ENCODE measurements at regions not wholly inside any gene's neighbourhood (a gene's known extent, or its start where the extent isn't known, plus 50 kb on each side); places are given as distances from the start of the nearest gene placed in this dataset.
"Not testable (repeated sequence)": the region's sequence is repeated elsewhere in the genome, so short reads cannot be mapped to it uniquely, and the experiment has no call there.

DNA sequence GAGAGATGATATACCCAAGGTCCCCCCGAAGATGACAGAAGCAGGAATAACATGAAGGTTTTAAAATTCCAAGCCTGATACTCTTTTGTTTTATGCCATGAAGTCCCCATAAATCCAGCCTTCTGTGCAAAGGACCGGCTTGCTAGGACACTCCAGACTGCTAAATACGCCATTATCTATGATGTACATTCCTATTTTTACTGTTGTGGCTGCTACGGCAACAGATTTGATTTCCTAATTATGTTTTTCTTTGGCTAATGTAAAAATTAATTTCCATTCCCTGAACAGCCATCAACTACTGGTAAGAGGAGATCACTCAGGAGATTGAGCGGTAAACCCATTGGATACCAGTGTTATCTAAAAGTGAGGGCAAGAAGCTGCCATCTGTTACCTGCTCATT is 1090.8 kb downstream of the TYW1 start:
- H3K36me3 Mint-ChIP-seq (ENCODE audit: low read depth), result no peaks in the 10 kb centered on the region
- no peak for DNase-seq (ENCODE audit: low spot score)
- intact Hi-C loops (cut with micrococcal nuclease), result no loop called here
- no peaks in the 10 kb centered on the region for H3K4me1 Mint-ChIP-seq (ENCODE audit: low read depth)
- no peak overlapping the region for H3K27ac Mint-ChIP-seq
- H3K27me3 Mint-ChIP-seq (ENCODE audit: low read depth), result no peaks in the 10 kb centered on the region
- H3K4me3 Mint-ChIP-seq (ENCODE audit: low read depth), result no peak overlapping the region
- H3K9me3 Mint-ChIP-seq, result peaks cover 49% of the 10 kb centered on the region

DNA sequence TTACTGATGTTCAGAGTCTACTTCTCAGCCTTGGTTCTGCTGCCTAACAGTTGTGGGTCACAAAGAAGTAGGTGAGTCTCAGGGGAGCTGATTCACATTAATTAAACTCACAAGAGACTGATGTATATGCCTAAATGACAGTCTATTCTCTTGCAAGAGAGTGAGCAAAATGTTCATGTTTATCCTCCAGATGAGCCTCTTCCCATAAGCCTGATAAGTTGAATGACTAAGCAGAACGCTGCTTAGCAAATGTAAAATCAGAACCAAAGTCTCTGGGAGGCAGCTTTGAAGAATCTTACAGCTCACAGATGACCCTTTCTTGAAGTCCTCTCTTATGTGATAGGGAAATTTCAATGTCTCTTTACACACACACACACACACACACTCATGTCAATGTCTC is 1092.2 kb downstream of the TYW1 start:
- no peak overlapping the region for H3K27ac Mint-ChIP-seq
- no peaks in the 10 kb centered on the region for H3K27me3 Mint-ChIP-seq (ENCODE audit: low read depth)
- peaks cover 60% of the 10 kb centered on the region for H3K9me3 Mint-ChIP-seq
- DNase-seq (ENCODE audit: low spot score), result no peak
- no peaks in the 10 kb centered on the region for H3K36me3 Mint-ChIP-seq (ENCODE audit: low read depth)
- no peak overlapping the region for H3K4me3 Mint-ChIP-seq (ENCODE audit: low read depth)
- intact Hi-C loops (cut with micrococcal nuclease), result no loop called here
- H3K4me1 Mint-ChIP-seq (ENCODE audit: low read depth), result no peaks in the 10 kb centered on the region

DNA sequence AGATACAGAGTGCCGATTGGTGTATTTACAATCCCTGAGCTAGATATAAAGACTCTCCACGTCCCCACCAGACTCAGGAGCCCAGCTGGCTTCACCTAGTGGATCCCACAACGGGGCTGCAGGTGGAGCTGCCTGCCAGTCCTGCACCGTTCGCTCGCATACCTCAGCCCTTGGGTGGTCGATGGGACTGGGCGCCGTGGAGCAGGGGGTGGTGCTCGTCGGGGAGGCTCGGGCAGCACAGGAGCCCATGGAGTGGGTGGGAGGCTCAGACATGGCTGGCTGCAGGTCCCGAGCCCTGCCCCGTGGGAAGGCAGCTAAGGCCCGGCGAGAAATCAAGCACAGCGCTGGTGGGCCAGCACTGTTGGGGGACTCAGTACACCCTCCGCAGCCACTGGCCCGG is 1093.6 kb downstream of the TYW1 start:
- H3K4me3 Mint-ChIP-seq (ENCODE audit: low read depth); H3K36me3 Mint-ChIP-seq (ENCODE audit: low read depth); DNase-seq (ENCODE audit: low spot score); intact Hi-C loops (cut with micrococcal nuclease); H3K27ac Mint-ChIP-seq; H3K27me3 Mint-ChIP-seq (ENCODE audit: low read depth); H3K4me1 Mint-ChIP-seq (ENCODE audit: low read depth): not testable (repeated sequence)
- peaks cover 52% of the 10 kb centered on the region for H3K9me3 Mint-ChIP-seq

DNA sequence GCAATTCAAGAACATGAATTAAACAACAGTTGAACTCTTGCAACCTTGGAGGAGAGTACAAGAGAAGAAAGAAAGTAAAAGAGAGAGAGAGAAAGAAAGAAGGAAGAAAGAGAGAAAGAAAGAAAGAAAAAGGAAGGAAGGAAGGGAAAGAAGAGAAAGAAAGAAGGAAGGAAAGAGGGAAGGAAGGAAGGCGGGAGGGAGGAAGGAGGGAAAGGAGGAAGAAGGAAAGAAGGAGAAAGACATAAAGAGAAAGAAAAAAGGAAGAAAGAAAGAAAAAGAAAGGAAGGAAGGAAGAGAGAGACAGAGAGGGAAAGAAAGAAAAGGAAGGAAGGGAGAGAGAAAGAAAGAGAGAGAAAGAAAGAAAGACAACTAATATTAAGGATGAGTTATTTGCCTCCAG is 1106.7 kb downstream of the TYW1 start:
- H3K4me1 Mint-ChIP-seq (ENCODE audit: low read depth), result no peaks in the 10 kb centered on the region
- no peaks in the 10 kb centered on the region for H3K27me3 Mint-ChIP-seq (ENCODE audit: low read depth)
- intact Hi-C loops (cut with micrococcal nuclease), result no loop called here
- no peak overlapping the region for H3K27ac Mint-ChIP-seq
- no peak for DNase-seq (ENCODE audit: low spot score)
- H3K9me3 Mint-ChIP-seq, result peaks cover 62% of the 10 kb centered on the region
- H3K36me3 Mint-ChIP-seq (ENCODE audit: low read depth), result no peaks in the 10 kb centered on the region
- H3K4me3 Mint-ChIP-seq (ENCODE audit: low read depth), result no peak overlapping the region

DNA sequence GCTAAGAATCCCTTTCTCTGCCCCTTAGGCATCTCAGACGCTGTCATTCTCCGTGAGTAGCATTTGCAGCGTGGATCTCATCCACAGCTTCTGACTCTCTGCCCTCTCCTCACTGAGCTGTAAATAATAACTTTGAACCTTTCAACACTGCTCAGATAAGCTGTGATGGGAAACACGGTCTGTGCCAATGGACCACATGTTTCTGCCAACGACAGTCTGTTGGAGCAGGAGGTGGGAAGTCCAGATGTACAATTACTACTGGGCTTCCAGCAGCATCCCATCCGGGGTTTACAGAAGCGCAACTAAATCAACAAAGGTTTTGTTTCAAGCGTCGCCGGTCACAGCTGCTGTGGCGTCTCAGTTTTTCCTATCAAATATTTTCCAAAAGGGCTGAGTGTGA is 1110.6 kb downstream of the TYW1 start:
- intact Hi-C loops (cut with micrococcal nuclease), result no loop called here
- peaks cover 63% of the 10 kb centered on the region for H3K9me3 Mint-ChIP-seq
- DNase-seq (ENCODE audit: low spot score), result no peak
- no peak overlapping the region for H3K4me3 Mint-ChIP-seq (ENCODE audit: low read depth)
- H3K36me3 Mint-ChIP-seq (ENCODE audit: low read depth), result no peaks in the 10 kb centered on the region
- no peaks in the 10 kb centered on the region for H3K27me3 Mint-ChIP-seq (ENCODE audit: low read depth)
- no peak overlapping the region for H3K27ac Mint-ChIP-seq
- no peaks in the 10 kb centered on the region for H3K4me1 Mint-ChIP-seq (ENCODE audit: low read depth)

DNA sequence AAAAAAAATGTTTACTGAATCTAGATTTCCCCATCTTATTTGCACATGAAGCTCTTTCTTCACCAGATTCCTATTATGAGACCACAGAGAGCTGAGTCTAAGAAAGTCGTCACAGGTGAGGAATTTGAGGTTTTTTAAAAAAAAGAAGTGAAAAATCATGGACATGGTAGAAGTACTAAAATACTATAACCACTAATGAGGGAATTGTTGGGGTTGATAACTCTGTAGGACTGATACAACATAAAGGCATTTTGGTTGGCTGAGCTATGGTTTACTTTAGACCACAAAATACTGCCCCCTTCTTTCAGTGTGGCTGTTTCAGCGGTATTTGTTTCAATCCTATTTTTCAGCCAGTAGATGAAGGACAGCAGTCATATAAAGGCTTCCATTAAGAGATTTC is 1111.3 kb downstream of the TYW1 start:
- H3K9me3 Mint-ChIP-seq, result peaks cover 68% of the 10 kb centered on the region
- H3K36me3 Mint-ChIP-seq (ENCODE audit: low read depth), result no peaks in the 10 kb centered on the region
- H3K27ac Mint-ChIP-seq, result no peak overlapping the region
- DNase-seq (ENCODE audit: low spot score), result no peak
- no peaks in the 10 kb centered on the region for H3K27me3 Mint-ChIP-seq (ENCODE audit: low read depth)
- intact Hi-C loops (cut with micrococcal nuclease), result no loop called here
- H3K4me3 Mint-ChIP-seq (ENCODE audit: low read depth), result no peak overlapping the region
- no peaks in the 10 kb centered on the region for H3K4me1 Mint-ChIP-seq (ENCODE audit: low read depth)

DNA sequence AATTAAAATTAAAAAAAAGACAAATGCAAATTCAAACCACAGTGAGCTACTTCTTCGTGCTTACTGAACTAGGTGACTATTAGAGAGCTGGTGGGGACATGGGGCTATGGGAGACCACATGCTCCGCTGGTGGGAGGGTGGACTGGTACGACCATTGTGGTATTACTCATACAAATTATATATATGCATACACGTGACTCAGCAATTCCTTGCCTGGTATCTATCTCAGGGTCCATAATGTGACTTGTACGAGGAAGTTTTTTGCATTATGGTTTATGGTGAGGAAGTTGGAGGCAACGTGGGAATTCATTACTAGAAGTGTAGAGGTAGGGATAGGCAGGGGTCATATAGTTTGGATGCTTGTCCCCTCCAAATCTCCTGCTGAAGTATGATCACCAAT is 1112.7 kb downstream of the TYW1 start:
- Mint-ChIP-seq H3K27me3 (ENCODE audit: low read depth) (no peaks in the 10 kb centered on the region), H3K36me3 (ENCODE audit: low read depth) (no peaks in the 10 kb centered on the region), H3K4me1 (ENCODE audit: low read depth) (no peaks in the 10 kb centered on the region), H3K9me3 (peaks cover 62% of the 10 kb centered on the region), H3K27ac (no peak overlapping the region), H3K4me3 (ENCODE audit: low read depth) (no peak overlapping the region)
- intact Hi-C loops (cut with micrococcal nuclease), result no loop called here
- DNase-seq (ENCODE audit: low spot score), result no peak

DNA sequence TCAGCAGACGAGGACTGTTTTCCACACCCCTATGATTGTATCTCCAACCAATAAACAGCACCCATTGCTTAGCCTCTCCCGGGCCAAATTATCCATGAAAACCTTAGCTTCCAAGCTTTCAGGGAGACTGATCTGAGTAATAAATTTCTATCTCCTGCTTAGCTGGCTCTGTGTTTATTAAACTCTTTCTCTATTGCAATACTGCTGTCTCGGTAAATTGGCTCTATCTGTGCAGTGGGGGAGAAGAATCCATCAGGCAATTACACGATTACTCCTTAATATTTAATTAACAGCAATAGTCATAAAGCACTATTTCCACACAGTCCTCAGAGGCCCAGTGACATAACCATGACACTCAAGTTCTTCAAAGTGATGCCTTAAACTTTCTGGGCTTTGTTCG is 1122.8 kb downstream of the TYW1 start:
- Mint-ChIP-seq H3K27me3 (ENCODE audit: low read depth) (no peaks in the 10 kb centered on the region), H3K27ac (no peak overlapping the region), H3K36me3 (ENCODE audit: low read depth) (no peaks in the 10 kb centered on the region), H3K4me3 (ENCODE audit: low read depth) (no peak overlapping the region), H3K9me3 (peaks cover 64% of the 10 kb centered on the region), H3K4me1 (ENCODE audit: low read depth) (no peaks in the 10 kb centered on the region)
- no peak for DNase-seq (ENCODE audit: low spot score)
- intact Hi-C loops (cut with micrococcal nuclease), result no loop called here

DNA sequence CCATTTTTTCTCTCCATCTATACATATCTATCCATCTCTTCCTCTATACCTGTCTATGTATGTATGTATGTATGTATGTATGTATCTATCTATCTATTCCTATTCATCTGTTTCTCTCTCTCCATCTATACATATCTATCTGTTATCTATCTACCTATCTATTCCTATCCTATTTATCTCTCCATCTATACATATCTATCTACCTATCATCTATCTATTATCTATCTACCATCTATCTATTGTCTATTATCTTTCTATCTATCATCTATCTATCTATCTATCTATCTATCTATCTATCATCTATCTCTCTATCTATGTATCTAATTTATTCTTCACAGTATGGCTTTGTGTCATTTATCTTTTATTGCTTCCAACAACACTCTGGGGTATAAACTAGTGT is 1124.4 kb downstream of the TYW1 start:
- no peak for DNase-seq (ENCODE audit: low spot score)
- Mint-ChIP-seq H3K27ac (no peak overlapping the region), H3K27me3 (ENCODE audit: low read depth) (no peaks in the 10 kb centered on the region), H3K4me1 (ENCODE audit: low read depth) (no peaks in the 10 kb centered on the region), H3K4me3 (ENCODE audit: low read depth) (no peak overlapping the region), H3K9me3 (peaks cover 70% of the 10 kb centered on the region), H3K36me3 (ENCODE audit: low read depth) (no peaks in the 10 kb centered on the region)
- intact Hi-C loops (cut with micrococcal nuclease), result no loop called here

DNA sequence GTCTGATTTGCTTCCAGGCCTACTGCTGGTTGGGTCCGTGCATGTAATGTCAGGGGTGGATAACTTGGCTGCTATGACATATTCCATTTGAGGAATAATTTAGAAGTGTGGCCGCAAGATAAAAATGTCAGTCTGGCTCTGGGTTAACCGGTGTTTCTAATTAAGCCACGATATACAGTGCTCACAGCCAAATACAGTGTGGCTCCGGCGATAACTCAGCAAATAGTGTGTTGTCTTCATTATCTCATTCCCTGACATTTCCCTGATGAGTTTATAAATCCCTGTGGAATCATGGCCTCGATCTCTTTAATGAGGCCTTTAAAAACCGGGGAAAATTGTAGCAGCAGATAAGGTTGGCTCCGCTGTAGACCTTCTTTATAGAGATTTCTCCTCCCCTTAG is 1125.0 kb downstream of the TYW1 start:
- Mint-ChIP-seq H3K36me3 (ENCODE audit: low read depth) (no peaks in the 10 kb centered on the region), H3K4me3 (ENCODE audit: low read depth) (no peak overlapping the region), H3K9me3 (peaks cover 68% of the 10 kb centered on the region), H3K4me1 (ENCODE audit: low read depth) (no peaks in the 10 kb centered on the region), H3K27ac (no peak overlapping the region), H3K27me3 (ENCODE audit: low read depth) (no peaks in the 10 kb centered on the region)
- intact Hi-C loops (cut with micrococcal nuclease), result no loop called here
- DNase-seq (ENCODE audit: low spot score), result no peak

DNA sequence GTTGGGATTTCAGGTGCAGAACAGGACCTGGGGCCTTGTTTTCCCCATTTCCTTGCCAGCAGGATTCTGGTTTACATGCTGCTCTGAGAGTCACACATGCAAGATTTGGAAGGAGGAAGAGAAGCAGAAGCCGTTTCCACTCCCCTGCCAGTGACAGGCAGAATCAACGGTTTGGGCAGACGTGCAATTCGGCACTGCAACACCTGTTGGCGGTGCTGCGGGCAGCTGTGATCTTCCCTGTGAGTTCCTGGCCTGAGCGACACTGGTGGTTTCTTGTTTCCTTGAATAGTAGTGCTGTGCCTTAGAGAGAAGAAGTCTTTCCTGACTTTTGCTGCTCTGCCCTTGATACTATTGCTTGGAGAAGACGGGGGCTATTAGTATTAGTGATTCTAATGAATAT is 1126.2 kb downstream of the TYW1 start:
- no peak overlapping the region for H3K27ac Mint-ChIP-seq
- intact Hi-C loops (cut with micrococcal nuclease), result no loop called here
- H3K36me3 Mint-ChIP-seq (ENCODE audit: low read depth), result no peaks in the 10 kb centered on the region
- H3K27me3 Mint-ChIP-seq (ENCODE audit: low read depth), result no peaks in the 10 kb centered on the region
- peaks cover 67% of the 10 kb centered on the region for H3K9me3 Mint-ChIP-seq
- no peaks in the 10 kb centered on the region for H3K4me1 Mint-ChIP-seq (ENCODE audit: low read depth)
- DNase-seq (ENCODE audit: low spot score), result no peak
- H3K4me3 Mint-ChIP-seq (ENCODE audit: low read depth), result no peak overlapping the region

DNA sequence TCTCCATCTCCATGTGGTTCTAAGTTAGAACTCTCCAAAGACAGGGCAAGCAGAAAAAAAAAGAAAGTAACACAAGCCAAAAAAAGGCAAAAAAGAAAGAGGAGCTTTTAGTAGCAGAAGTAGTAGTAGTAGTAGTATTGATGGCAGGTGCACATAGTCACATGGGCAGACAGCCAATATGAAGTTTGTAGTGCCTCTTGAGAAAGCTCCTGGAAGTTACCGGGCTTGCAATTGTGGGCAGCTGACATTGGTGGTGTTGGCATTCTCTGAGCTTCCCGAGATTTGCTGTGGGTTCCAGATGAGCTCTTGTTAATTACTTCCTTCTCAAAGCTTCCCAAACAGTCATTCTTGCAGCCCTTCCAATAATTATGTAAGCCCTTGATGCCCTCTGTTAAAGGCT is 1128.5 kb downstream of the TYW1 start:
- Mint-ChIP-seq H3K4me3 (ENCODE audit: low read depth) (no peak overlapping the region), H3K4me1 (ENCODE audit: low read depth) (no peaks in the 10 kb centered on the region), H3K27me3 (ENCODE audit: low read depth) (no peaks in the 10 kb centered on the region), H3K36me3 (ENCODE audit: low read depth) (no peaks in the 10 kb centered on the region), H3K9me3 (peaks cover 58% of the 10 kb centered on the region), H3K27ac (no peak overlapping the region)
- no peak for DNase-seq (ENCODE audit: low spot score)
- intact Hi-C loops (cut with micrococcal nuclease), result no loop called here

DNA sequence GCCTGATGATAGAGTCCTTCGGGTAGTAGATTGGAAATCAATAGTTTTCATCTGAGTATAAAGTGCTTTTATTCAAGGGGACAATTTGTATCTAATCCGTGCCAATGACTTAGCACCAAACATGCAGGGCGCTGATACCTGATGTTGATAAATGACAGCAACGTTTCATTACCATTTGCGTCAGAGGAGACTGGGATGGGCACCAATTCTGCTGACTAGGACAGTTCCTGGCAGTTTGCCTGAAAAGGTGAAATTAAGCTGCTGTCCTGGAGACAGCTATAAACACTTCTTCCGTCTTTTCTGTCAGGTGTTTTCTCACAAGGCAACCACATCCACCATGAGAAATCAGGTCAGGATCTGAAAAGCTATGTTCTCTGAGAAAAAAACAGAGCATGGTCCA is 1136.4 kb downstream of the TYW1 start:
- Mint-ChIP-seq H3K27ac (no peak overlapping the region), H3K36me3 (ENCODE audit: low read depth) (no peaks in the 10 kb centered on the region), H3K4me3 (ENCODE audit: low read depth) (no peak overlapping the region), H3K9me3 (peaks cover 32% of the 10 kb centered on the region), H3K4me1 (ENCODE audit: low read depth) (no peaks in the 10 kb centered on the region), H3K27me3 (ENCODE audit: low read depth) (no peaks in the 10 kb centered on the region)
- no peak for DNase-seq (ENCODE audit: low spot score)
- intact Hi-C loops (cut with micrococcal nuclease), result no loop called here

DNA sequence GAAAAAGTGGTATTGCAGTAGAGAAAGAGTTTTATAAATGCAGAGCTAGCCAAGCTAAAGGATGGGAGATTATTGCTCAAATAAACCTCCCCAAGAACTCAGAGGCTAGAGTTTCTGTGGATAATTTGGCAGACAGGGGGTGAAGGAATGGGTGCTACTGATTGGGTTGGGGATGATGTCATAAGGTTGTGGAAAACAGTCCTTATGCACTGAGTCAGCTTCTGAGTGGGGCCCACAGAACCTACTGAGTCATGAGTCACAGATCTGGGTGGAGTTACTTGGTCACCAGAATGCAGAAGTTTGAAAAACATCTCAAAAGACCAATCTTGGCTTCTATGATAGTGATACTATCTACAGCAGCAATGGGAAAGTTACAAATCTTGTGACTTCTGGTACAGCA is 1146.7 kb downstream of the TYW1 start:
- Mint-ChIP-seq H3K27ac (no peak overlapping the region), H3K9me3 (peaks cover 67% of the 10 kb centered on the region), H3K4me3 (ENCODE audit: low read depth) (no peak overlapping the region), H3K27me3 (ENCODE audit: low read depth) (no peaks in the 10 kb centered on the region), H3K36me3 (ENCODE audit: low read depth) (no peaks in the 10 kb centered on the region), H3K4me1 (ENCODE audit: low read depth) (no peaks in the 10 kb centered on the region)
- intact Hi-C loops (cut with micrococcal nuclease), result no loop called here
- no peak for DNase-seq (ENCODE audit: low spot score)
